GM19455 (cell line): ENCODE measurements at regions not wholly inside any gene's neighbourhood (a gene's known extent, or its start where the extent isn't known, plus 50 kb on each side); places are given as distances from the start of the nearest gene placed in this dataset.

Experiments used
- ATAC-seq: cut with Tn5 transposase; IDR thresholded peaks from one replicate; pipeline ENCODE4 v1.9.1; 2021; ENCODE audit not compliant: unreplicated experiment

- no peak for ATAC-seq
These were observed 308.3 kb upstream of the IGFBP3 start for GRCh38 chr7:46229409-46229808.

GRCh38 chr7:46226860-46227259 lies 305.8 kb upstream of the IGFBP3 start:
- no peak for ATAC-seq

DNA sequence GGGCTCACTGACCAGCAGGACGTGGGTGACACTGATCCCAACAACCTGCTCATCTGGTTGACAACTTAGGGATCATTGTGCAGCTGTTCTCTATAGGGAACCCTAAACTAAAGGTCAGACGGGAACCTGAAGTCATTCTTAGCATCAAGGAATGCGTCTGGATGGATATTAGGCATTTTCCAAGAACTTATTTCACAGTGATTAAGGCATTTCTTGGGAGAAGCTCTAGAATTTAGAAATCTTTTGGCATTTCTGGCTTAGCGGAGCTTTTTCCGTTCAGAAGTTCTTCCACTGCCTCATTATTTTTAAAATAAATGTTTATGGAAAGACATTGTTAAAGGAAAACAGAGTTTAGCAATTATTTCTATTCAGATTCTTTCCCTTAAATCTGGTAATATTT lies 303.3 kb upstream of the IGFBP3 start:
- no peak for ATAC-seq

- ATAC-seq, result no peak
These were observed 299.1 kb upstream of the IGFBP3 start for GRCh38 chr7:46220066-46220630.

GRCh38 chr7:46218461-46219200 lies 297.6 kb upstream of the IGFBP3 start:
- ATAC-seq, result no peak

DNA sequence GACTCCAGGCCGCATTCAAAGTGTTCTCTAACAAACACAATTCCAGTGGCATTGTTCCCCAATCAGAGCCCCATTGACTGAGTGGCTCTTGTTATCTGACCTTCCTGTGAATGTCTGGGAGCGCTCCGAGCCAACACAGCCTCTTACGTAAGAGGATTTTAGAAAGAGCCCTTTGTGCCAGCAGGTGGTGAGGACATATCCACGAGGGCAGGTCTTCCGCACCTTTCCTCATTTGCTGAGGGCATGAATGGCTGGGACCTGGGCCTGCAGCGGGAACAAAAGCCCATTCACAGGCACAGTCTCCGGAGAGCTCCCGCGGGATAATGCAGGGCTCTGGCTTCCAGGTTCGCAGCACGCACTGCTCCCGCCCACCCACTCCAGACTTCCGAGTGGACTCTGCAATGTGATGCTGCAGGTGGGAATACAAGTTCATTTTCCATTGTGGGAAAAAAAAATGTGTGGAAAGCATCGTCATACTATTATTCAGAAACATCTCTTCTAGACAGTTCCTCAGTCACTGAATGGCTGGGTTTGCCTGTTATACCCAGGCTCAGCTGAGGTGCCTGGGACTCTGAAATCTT lies 295.0 kb upstream of the IGFBP3 start:
- ATAC-seq, result no peak

GRCh38 chr7:46214526-46214925 lies 293.5 kb upstream of the IGFBP3 start:
- ATAC-seq, result no peak

- no peak for ATAC-seq
These were observed 292.1 kb upstream of the IGFBP3 start for GRCh38 chr7:46213154-46213537.

DNA sequence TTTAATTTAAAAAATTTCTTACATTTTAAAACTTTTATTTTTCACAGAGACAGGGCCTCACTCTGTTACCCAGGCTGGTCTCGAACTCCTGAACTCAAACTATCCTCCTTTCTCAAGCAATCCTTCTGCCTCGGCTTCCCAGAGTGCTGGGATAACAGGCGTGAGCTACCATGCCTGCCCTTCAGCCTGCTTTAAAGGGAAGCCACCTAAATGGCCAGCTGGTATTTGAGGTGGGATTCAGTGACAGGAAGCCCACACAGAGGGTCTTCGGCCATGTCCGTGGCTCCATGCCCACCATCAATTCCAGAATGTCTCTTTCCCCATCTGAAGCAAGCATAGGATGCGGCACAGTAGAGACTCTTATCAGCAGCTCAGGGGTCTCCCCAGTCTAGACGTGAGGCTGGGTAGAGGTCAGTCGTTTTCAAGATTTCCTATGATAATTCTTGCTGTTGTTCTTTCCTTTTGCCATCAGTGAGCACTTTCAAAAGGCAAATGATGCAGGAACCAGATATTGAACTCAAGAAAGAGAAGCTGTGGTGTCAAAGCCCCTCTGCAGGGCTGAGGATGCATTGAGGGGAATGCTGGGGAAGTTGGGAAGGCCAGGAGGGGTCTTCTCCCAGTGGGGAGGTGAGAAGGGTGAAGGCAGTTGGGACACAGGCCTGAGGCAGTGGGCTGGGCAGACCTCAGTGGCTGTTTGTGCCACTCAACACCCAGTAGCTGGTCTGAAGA lies 291.5 kb upstream of the IGFBP3 start:
- no peak for ATAC-seq

- no peak for ATAC-seq
These were observed 289.4 kb upstream of the IGFBP3 start for GRCh38 chr7:46210467-46210866.

DNA sequence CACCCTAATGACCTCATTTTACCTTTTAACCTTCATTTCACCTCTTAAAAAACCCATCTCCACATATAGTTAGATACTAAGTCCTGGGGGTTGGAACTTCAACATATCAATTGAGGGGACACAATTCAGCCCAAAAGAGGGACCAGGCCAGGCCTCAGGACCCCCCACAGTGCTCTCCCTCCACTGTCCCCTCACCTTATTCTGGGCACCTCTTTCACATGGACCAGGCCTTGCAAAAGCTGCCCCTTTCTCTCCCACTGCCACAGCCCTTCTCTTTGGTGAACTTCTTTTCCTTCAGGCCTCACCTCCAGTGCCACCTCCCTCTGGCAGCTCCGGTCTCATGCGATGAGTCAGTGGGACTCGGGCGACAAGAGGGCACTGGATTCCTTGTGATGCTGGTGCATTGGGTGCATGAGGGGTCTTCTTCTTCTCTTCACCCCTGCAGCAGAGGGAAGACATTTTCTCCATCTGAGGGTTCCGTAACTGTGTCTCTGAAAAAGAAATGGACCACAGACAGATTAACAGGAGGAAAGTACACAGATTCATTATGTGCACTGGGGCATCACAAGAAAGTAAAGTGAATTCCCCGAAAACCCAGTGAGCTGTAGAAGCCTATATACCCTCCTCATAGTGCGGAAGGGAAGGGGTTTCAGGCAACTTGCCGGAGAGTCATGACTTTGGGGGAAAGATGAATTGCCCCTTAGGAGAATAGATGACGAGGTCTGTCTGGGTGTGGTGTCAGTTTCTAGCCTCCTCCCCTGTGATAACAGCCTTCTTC lies 288.7 kb upstream of the IGFBP3 start:
- no peak for ATAC-seq

- no peak for ATAC-seq
These were observed 287.8 kb upstream of the IGFBP3 start for GRCh38 chr7:46208635-46209525.

DNA sequence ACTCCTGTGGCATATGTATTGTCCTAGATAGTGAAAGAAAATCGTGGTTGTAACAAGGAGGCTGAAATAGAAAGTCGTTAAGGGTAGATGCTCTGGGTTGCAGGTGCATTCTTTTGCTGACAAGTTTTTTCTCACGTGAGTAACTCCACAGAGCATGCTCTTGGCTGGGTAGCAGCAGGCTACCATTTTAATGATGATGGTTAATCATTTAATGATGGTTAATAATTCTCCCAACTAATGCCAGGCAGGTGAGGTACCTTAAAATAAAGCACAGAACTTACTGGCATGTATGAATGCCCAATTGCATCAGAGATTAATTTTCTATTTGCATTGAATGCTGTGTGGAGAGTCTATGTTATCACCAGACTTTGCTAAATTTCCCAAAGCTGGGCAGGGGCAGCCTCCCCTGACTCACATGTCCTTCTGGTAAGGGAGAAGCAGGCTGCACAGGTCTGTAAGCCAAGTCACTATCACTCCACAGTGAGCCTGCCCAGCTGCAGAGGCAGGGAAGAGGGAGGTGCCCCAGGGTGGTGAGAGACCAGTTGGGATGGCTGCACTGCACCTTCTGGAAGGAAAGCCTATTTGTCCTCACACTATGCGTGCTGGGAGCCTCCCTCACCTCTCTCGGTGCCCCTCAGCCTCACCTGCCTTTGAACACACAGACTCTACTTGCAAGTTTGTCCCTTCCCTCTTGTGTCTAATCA lies 287.0 kb upstream of the IGFBP3 start:
- ATAC-seq, result no peak

DNA sequence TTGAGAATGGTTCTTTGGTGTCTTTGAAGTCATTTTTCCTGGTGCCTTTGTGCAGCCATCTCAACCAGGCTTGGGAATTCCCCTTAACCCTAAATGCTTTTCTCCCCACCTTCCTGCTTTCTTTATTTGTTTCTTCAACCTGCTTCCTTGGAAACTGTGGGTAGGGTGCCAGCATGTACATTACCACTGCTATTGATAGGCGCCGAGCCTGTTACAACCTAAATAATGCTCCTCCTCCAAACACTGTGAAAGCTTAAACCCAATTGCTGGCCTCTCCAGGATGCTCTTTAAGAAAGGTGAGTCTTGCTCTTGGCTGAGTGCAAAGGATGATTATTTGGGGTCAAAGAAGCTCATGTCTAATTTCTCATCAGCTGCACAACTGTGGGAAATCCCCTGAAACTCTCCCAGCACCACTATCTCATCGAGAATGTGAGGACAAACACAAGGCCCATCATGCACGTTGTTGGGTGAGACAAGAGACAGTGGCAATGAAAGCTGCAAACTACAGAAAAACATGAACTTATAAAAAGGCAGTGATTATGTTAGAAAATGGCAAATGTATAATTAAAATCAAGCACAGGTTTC lies 285.5 kb upstream of the IGFBP3 start:
- no peak for ATAC-seq

- ATAC-seq, result no peak
These were observed 284.4 kb upstream of the IGFBP3 start for GRCh38 chr7:46205478-46205877.

DNA sequence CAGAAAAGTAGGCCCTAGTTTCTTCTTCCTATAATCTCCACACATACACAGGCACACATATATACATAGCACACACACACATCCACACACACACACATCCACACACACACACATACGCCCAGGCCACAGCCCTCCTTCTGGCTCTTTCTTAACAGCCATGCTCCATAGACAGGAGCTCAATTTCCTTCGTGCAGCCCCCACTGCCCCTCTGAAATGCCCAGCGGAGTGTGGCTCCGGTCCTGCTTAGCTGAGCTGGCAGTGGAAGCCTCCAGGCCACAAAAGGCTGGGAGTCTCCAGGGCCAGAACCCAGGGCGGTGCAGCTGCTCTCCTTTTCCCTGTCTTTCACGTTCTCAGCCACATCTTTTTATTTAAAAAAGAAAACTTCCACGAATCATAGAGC lies 282.9 kb upstream of the IGFBP3 start:
- no peak for ATAC-seq

DNA sequence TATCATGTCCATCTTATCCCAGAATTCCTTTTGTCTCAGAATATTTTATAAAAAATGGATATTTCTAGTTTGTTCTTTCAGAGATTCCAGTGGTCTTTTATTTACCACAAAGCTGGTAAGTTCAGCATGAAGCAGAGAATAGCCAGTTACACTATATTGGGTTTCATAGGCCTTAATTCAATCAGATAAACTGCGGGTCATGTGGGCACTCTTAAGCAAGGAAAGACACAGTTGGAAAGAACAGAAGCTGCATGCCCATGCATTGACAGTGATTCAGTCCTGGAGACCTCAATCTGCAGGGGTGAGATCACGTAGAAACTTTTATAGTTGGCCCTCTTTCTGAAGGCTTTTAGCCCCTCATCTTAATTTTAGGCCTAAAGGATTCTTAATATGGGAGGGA lies 281.3 kb upstream of the IGFBP3 start:
- no peak for ATAC-seq

DNA sequence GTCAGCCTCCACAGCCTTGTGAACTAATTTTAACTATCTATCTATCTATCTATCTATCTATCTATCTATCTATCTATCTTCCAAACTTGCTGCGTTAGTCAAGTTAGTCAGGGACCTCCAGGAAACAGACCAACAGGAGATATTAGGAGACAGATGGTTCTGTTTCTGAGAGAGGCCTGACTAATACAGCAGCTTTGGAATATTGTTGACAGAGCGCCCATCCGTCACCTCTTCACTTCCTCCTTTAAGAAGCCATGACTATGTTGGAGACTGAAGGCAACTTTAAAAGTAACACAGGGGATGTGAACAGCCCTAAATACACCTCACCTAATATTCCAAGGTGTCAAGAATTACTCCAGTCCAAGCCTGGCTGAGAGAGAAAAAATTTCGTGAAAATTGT lies 280.9 kb upstream of the IGFBP3 start:
- no peak for ATAC-seq

- no peak for ATAC-seq
These were observed 277.6 kb upstream of the IGFBP3 start for GRCh38 chr7:46198701-46199100.
